A549 (cell line): ENCODE measurements at regions not wholly inside any gene's neighbourhood (a gene's known extent, or its start where the extent isn't known, plus 50 kb on each side); places are given as distances from the start of the nearest gene placed in this dataset.

Experiments used
- ATAC-seq, 2 experiments: fragments of 200-7000 bp in 1 of 2; fragments of >200 bp in 1 of 2; cut with Nextera tagmentation in 1 of 2; cut with Tn5 transposase in 1 of 2; 3 replicates each; pipeline versions ENCODE4 v1.8.0 to v1.9.1; 2018 to 2020; ENCODE audit warnings: mild to moderate bottlenecking in 1 of 2, moderate library complexity in 1 of 2
- CTCF ChIA-PET: fragments of 300-600 bp; sonication (Branson Sonifier 250); formaldehyde crosslinking; extraction: SDS; loops from one replicate; lab custom pipeline; 2021; ENCODE audit warnings: antibody characterized with exemption, inconsistent platforms; lab: Yijun Ruan, JAX
- POLR2A ChIA-PET: fragments of 350-600 bp; formaldehyde crosslinking; extraction: SDS; loops from one replicate; lab custom pipeline; 2021; ENCODE audit warnings: antibody characterized with exemption, inconsistent platforms; lab: Yijun Ruan, JAX
- DNase-seq, 2 experiments: peaks; one replicate each; pipeline versions ENCODE4 v3.0.0 to v3.0.0-alpha.2; 2011 to 2016; ENCODE audit warnings: low read depth in 1 of 2, low spot score in 1 of 2
- FAIRE-seq: peaks from 2 replicates; lab custom pipeline; 2011; peaks lifted over from hg19 to GRCh38; lab: Jason Lieb, UNC
- H3K27ac ChIP-seq, 2 experiments: fragments of >200 bp; sonication (Bioruptor Twin); formaldehyde crosslinking; 3 replicates each; pipeline ENCODE4 v1.5.1; 2016 to 2017
- H3K4me1 ChIP-seq: fragments of >200 bp; sonication (Bioruptor Twin); formaldehyde crosslinking; 3 replicates; pipeline ENCODE4 v1.6.1; 2016
- H3K4me2 ChIP-seq: fragments of >200 bp; sonication (Bioruptor Twin); formaldehyde crosslinking; 3 replicates; pipeline ENCODE4 v1.6.1; 2016
- H3K4me3 ChIP-seq: fragments of >200 bp; sonication (Bioruptor Twin); formaldehyde crosslinking; 3 replicates; pipeline ENCODE4 v1.5.1; 2016
- H3K9me3 ChIP-seq: fragments of >200 bp; sonication (Bioruptor Twin); formaldehyde crosslinking; 3 replicates; pipeline ENCODE4 v1.6.1; 2016
- BCL3 ChIP-seq: fragments of >200 bp; sonication (Bioruptor Twin); formaldehyde crosslinking; IDR thresholded peaks from 3 replicates; pipeline ENCODE4 v1.6.1; 2016
- CBX2 ChIP-seq: fragments of 200-600 bp; sonication (generic); IDR thresholded peaks from 2 replicates; pipeline ENCODE4 v1.6.1; 2016; ENCODE audit warnings: low read depth, mild to moderate bottlenecking, borderline replicate concordance
- CEBPB ChIP-seq, 2 experiments: fragments of >200 bp in 1 of 2; sonication (Bioruptor Twin) in 1 of 2; formaldehyde crosslinking in 1 of 2; IDR thresholded peaks; 2 replicates each; pipeline ENCODE4 v1.6.1; 2012 to 2016
- CTCF ChIP-seq: fragments of >200 bp; sonication (Bioruptor Twin); formaldehyde crosslinking; IDR thresholded peaks from 3 replicates; pipeline ENCODE4 v1.5.1; 2016
- EHF ChIP-seq: fragments of 250-450 bp; sonication (Bioruptor Pico); IDR thresholded peaks from 2 replicates; pipeline ENCODE4 v1.5.0; 2020; ENCODE audit warnings: mild to moderate bottlenecking
- EP300 ChIP-seq, 2 experiments: fragments of >200 bp; sonication (Bioruptor Twin); formaldehyde crosslinking; IDR thresholded peaks; 2 replicates in 1 of 2; 3 replicates in 1 of 2; pipeline ENCODE4 v1.6.1; 2016 to 2017
- FOSB ChIP-seq: fragments of 250-450 bp; sonication (Bioruptor Pico); IDR thresholded peaks from 2 replicates; pipeline ENCODE4 v1.5.0; 2020; ENCODE audit warnings: mild to moderate bottlenecking, moderate library complexity
- HDAC2 ChIP-seq: fragments of 200-600 bp; sonication (generic); IDR thresholded peaks from 2 replicates; pipeline ENCODE4 v1.6.1; 2016
- HEYL ChIP-seq: fragments of 250-450 bp; sonication (Bioruptor Pico); IDR thresholded peaks from 2 replicates; pipeline ENCODE4 v1.8.0; 2021; ENCODE audit warnings: mild to moderate bottlenecking, moderate library complexity
- KDM1A ChIP-seq: fragments of 200-600 bp; sonication (generic); IDR thresholded peaks from 2 replicates; pipeline ENCODE4 v1.6.1; 2016; ENCODE audit warnings: low read depth, mild to moderate bottlenecking
- KDM5A ChIP-seq: fragments of 200-600 bp; sonication (generic); IDR thresholded peaks from 2 replicates; pipeline ENCODE4 v1.6.1; 2016; ENCODE audit warnings: antibody characterized with exemption, mild to moderate bottlenecking
- MAX ChIP-seq: IDR thresholded peaks from 2 replicates; pipeline ENCODE4 v1.6.1; 2012
- NFE2L2 ChIP-seq: fragments of 150-350 bp; conservative IDR thresholded peaks from 2 replicates; pipeline ENCODE4 v1.6.1; 2014; ENCODE audit warnings: low read length
- NR3C1 ChIP-seq: fragments of >200 bp; sonication (Bioruptor Twin); formaldehyde crosslinking; IDR thresholded peaks from 3 replicates; pipeline ENCODE4 v1.6.1; 2017
- POLR2A ChIP-seq: IDR thresholded peaks from 2 replicates; pipeline ENCODE4 v1.6.1; 2012; ENCODE audit warnings: mild to moderate bottlenecking, low read length
- RCOR1 ChIP-seq: fragments of 150-350 bp; IDR thresholded peaks from 2 replicates; pipeline ENCODE4 v1.6.1; 2014; ENCODE audit warnings: antibody characterized with exemption, low read length, low read depth
- SREBF2 ChIP-seq: fragments of 450-650 bp; IDR thresholded peaks from 2 replicates; pipeline ENCODE4 v1.6.1; 2014; ENCODE audit warnings: mild to moderate bottlenecking, moderate library complexity
- TFCP2L1 ChIP-seq: fragments of 250-450 bp; sonication (Bioruptor Pico); IDR thresholded peaks from 2 replicates; pipeline ENCODE4 v1.5.0; 2021; ENCODE audit warnings: mild to moderate bottlenecking
- ZFP36 ChIP-seq: fragments of 450-650 bp; IDR thresholded peaks from 2 replicates; pipeline ENCODE4 v1.6.1; 2014; ENCODE audit warnings: borderline replicate concordance; ENCODE audit not compliant: partially characterized antibody
- WGBS: methylation state at CpG from one replicate; pipeline ENCODE4 v1.1.6; 2017; ENCODE audit errors: missing lambda C conversion rate; 5-methylcytosine and 5-hydroxymethylcytosine counted together
- TF ChIP-seq, protein P1 (sequence below): IDR thresholded peaks from 2 replicates; pipeline ENCODE4 v1.6.1; 2012
- TF ChIP-seq, protein P2 (sequence below): fragments of 150-350 bp; IDR thresholded peaks from 2 replicates; pipeline ENCODE4 v1.6.1; 2014; ENCODE audit warnings: low read depth, mild to moderate bottlenecking, low read length

- no peak for FAIRE-seq
- WGBS, result 27% methylated on average over 5 of the region's 5 CpGs
- POLR2A ChIA-PET, result no interaction called here
- H3K4me1 ChIP-seq, result peaks cover 6% of the 10 kb centered on the region; the same call in 1 of the 3 replicates
- CTCF ChIA-PET, result no interaction called here
- H3K4me3 ChIP-seq, result no peak overlapping the region
- no peak overlapping the region for H3K4me2 ChIP-seq
- H3K27ac ChIP-seq, result no peak overlapping the region
- H3K9me3 ChIP-seq, result no peaks in the 10 kb centered on the region
- no peak for ATAC-seq
- no peak for DNase-seq
- TF ChIP-seq RCOR1, result no peak
- TF ChIP-seq CEBPB (IDR thresholded peaks at IDR 0.05), result no peak
- TF ChIP-seq CTCF, result no peak
- no peak for TF ChIP-seq KDM1A
- TF ChIP-seq TFCP2L1 (CRISPR knock-in tag), result no peak
- TF ChIP-seq EP300 (IDR thresholded peaks at IDR 0.05), result no peak
- TF ChIP-seq NFE2L2, result no peak
Observed at GRCh38 chr16:66207883-66208265, 158.6 kb upstream of the CDH5 start.

- no peak for FAIRE-seq
- CTCF ChIA-PET, result no interaction called here
- ATAC-seq, result no peak
- POLR2A ChIA-PET, result no interaction called here
- DNase-seq, result no peak
- Histone ChIP-seq H3K4me1 (peaks cover 6% of the 10 kb centered on the region; the same call in 1 of the 3 replicates), H3K27ac (no peak overlapping the region), H3K9me3 (no peaks in the 10 kb centered on the region), H3K4me3 (no peak overlapping the region)
- WGBS, result 52% methylated on average over 11 of the region's 11 CpGs
- TF ChIP-seq KDM5A (no peak), ZFP36 (no peak), FOSB (CRISPR knock-in tag) (no peak), NR3C1 (no peak), SREBF2 (no peak), EHF (no peak), HEYL (CRISPR knock-in tag) (no peak), POLR2A (no peak)
- TF ChIP-seq, all 56 proteins: peak for 0
- H3K4me2 ChIP-seq, result no peak overlapping the region
Observed at GRCh38 chr16:66207139-66207882, 159.2 kb upstream of the CDH5 start.

DNA sequence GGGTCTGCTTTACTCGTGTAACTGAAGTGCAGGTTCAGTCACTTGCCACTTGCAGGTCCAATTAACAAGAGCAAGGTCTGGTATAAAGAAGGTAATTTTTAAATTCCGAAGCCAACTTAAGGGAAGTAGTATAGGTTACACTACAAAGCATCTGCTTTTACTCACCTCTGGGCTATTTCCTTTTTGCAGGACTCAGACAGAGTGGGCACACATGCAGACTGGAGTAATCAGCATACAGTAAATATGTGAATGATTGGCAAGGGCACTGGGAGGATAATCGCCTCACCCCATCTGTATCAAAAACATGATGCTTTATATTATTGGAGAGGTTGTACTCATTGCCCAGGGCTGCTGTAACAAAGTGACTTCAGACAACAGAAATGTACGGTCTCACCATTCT lies 160.1 kb upstream of the CDH5 start:
- Histone ChIP-seq H3K9me3 (no peaks in the 10 kb centered on the region), H3K27ac (no peak overlapping the region), H3K4me1 (peaks cover 6% of the 10 kb centered on the region; the same call in 1 of the 3 replicates), H3K4me3 (no peak overlapping the region), H3K4me2 (no peak overlapping the region)
- CTCF ChIA-PET, result no interaction called here
- 26% methylated on average over 4 of the region's 4 CpGs for WGBS
- FAIRE-seq, result no peak
- no peak for ATAC-seq
- TF ChIP-seq, protein P1, sequence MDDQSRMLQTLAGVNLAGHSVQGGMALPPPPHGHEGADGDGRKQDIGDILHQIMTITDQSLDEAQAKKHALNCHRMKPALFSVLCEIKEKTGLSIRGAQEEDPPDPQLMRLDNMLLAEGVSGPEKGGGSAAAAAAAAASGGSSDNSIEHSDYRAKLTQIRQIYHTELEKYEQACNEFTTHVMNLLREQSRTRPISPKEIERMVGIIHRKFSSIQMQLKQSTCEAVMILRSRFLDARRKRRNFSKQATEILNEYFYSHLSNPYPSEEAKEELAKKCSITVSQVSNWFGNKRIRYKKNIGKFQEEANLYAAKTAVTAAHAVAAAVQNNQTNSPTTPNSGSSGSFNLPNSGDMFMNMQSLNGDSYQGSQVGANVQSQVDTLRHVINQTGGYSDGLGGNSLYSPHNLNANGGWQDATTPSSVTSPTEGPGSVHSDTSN, result no peak
- TF ChIP-seq, protein P2, sequence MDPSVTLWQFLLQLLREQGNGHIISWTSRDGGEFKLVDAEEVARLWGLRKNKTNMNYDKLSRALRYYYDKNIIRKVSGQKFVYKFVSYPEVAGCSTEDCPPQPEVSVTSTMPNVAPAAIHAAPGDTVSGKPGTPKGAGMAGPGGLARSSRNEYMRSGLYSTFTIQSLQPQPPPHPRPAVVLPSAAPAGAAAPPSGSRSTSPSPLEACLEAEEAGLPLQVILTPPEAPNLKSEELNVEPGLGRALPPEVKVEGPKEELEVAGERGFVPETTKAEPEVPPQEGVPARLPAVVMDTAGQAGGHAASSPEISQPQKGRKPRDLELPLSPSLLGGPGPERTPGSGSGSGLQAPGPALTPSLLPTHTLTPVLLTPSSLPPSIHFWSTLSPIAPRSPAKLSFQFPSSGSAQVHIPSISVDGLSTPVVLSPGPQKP, result no peak
- no peak for TF ChIP-seq CBX2
- TF ChIP-seq BCL3, result no peak
- no peak for TF ChIP-seq POLR2A
- no peak for TF ChIP-seq MAX
- TF ChIP-seq HDAC2, result no peak
- no peak for TF ChIP-seq CEBPB (IDR thresholded peaks at IDR 0.05)
- no peak for TF ChIP-seq NR3C1
- TF ChIP-seq RCOR1, result no peak
- POLR2A ChIA-PET, result no interaction called here
- DNase-seq, result no peak
